NCI-H1105 treated with DMSO at 0.1 percent for 48 hours (cell line): ENCODE measurements at regions not wholly inside any gene's neighbourhood (a gene's known extent, or its start where the extent isn't known, plus 50 kb on each side); places are given as distances from the start of the nearest gene placed in this dataset.
"Not testable (repeated sequence)": the region's sequence is repeated elsewhere in the genome, so short reads cannot be mapped to it uniquely, and the experiment has no call there.

Experiments
- DNase-seq: peaks from one replicate; lab custom pipeline; 2025; lab: John Stamatoyannopoulos, UW

DNA sequence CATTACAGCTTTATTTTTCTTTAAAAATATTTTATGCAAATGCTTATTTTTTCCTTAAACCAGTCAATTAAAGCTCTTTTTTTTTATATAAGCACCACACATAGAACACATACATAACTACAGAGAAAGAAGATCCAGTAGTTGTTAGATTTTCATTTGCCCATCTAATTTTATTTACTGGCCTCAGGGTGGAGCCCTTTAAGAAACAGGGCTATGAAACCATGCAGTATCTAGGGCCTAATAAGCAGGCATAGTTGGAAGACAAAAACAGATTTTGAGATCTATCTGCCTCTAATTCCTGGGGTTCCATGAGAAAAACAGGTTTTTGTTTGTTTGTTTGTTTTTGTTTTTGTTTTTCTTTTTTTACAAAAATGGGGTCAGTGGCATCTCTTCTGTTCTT, 120.6 kb downstream of the BCHE start:
- no peak for DNase-seq

DNA sequence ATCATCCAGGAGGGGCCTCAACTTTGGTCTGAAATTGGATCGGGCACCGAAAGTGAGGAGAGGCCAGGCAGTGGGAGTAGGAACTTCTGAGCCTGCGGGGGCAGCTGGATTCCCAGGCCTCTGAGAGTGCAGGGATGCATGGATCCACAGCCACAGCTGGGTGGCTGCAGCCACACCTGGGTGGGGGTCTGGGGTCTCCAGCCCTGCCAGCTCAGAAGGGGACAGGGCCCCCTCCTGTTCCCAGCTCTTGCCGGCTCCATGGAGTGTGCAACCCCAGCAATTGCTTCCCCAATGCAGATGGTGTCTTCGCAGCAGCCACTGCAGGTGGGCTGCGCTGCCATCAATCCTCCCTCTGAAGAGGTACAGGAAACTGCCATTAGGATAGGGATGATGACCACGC, 123.7 kb downstream of the BCHE start:
- no peak for DNase-seq

DNA sequence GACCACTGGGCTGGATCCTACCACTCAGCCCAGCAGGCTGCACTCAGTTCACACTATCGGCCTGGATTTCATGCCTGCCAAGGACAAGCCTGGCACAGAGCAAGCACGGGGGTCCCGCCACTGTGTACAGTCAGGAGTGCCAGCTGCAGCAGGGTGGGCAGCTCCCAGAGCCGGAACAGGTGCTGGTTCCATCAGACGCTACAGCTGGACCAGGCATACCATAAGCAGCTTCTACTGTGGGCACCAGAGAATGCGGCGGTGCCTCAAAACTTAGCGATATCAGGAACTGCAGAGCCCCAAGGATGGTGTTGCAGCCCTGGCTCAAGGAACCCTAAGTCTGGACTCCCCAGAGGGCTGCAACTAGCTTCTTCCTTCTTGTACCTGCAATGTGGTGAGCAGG, 124.8 kb downstream of the BCHE start:
- no peak for DNase-seq

DNA sequence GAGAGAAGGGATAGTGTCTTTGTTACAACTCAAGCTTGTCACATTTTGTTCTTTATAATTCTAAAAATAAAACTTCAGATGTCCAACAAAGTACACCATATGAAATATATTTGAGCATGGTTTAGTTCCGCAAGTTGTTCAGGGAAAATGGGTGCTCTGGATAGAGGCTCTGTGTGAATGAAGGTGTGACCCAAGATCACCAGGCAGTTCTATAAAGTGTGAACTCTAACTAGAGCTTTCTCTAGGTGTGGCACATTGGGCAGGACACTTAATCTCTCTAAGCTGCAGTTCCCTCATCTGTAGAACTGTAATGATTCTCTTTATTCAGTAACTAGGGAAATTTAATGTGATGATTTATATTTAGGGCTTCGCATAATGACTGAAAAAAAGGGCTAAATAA, 139.3 kb downstream of the BCHE start:
- DNase-seq: no peak

DNA sequence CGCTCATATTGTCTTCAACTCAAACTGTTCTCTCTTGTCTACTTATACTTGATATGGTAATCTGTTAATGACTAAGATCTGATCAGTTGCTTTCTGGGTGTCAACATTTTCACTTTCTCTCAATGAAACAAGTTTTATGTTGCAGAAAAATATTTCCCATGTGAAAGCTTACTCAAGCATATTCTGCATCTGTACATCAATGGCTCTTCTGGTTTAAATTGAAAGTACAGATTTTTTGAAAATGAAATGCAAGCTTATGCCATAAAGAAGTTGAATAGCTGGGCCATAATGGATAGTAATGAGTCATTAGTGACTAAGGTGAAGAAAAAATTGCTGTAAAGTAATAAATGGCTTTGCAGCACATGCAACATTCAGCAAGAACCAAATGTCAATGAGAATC, 140.7 kb downstream of the BCHE start:
- DNase-seq: no peak

DNA sequence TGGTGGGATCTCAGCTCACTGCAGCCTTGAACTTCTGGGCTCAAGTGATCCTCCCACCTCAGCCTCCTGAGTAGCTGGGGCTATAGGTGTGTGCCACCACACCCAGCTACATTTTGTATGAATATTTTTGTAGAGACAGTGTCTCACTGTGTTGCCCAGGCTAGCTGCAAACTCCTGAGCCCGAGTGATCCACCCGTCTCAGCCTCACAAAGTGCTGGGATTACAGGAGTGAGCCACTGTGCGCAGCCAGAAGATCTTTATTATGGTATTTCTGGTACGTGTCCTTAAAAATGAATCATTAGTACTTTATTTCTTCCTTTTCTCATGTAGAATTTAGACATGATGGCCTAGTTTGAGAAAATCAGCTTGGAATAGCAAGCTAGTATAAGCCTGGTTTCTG, 153.3 kb downstream of the BCHE start:
- no peak for DNase-seq

DNA sequence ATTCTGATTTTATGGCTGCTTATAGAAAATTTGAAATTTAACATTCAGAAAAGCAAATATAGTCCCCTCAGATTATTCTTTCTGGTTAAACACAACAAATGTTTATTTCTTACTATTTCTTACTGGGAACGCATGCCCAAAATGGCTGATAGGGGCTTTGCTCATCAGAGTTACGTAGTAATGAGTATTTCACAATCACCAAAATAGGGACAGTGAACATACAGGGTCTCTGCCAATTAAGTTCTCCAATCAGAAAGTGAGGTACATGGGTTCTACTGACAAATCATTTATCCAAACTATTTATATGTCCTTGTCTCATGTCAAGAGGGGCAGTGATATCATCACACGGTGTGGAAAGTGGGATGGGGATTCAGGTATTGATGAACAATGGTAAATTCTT, 154.5 kb downstream of the BCHE start:
- DNase-seq: no peak

DNA sequence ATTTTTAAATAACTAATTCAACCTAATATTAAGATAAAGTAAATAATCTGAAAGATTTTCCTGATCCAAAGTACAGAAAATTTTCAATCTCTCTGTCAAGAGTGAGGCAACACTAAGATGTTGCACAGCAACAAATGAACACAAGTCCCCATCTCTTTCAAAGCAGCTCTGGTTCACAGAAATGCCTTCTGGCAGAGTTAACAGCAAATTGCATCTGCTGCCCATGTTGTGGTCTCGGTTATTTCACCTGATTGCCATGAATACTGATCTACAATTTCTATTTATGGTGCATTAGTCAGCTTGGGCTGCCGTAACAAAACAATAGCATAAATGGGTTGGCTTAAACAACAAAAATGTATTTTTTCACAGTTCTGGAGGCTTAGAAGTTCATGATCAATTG, 167.3 kb downstream of the BCHE start:
- no peak for DNase-seq

DNA sequence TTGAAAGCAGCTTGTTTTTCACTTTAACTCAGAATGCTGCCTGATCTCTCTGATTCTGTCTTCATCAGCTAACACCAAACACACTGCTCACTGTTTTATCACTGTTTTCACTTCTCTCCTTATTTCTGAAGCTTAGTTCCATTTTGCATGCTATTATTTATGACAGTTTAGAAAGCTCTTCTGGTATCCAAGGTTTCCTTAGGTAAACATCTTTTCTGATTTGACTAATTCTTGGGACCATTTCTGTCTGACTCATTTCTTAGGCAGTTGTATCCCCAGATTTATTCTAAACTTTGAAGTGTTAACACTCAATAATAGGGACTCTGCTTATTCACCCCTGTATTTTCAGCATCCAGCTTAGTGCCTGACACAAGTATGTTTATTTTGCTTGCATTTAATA, 167.7 kb downstream of the BCHE start:
- DNase-seq: no peak

DNA sequence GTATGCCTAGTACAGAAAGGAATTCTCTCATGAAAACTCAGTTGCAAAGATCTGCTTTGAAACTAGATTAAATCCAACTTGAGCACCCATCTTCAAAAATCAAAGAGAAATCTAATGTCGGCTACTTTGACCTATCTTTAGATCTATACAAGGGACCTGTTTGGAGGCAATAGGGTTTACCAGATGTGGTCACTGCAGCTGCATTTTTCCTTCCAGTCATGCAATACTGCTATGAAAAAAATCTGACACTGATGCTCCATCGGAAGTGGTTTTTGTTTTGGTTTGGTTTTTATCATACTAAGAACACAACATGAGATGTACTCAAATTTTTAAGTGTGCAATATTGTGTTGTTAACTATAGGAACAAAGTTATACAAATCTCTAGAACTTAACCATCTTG, 169.5 kb downstream of the BCHE start:
- DNase-seq: no peak

DNA sequence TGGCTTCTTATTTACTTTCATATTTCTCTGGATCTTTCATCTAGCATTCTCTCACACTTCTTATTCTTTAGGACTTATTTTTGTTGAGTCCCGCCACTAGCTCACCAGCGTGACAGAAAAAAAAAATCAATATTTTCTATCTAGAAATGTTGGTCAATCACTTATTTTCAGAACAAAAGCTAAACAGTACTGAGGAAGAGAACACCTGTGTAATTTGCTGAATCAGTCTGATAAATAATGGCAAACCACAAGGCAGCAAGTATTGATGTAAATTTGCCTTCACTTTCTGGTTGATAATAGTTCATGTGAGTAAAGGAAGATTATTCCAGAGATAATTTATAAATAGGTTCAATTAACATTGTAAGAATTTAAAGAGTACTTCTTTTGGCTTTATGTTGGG, 179.2 kb downstream of the BCHE start:
- DNase-seq: no peak

DNA sequence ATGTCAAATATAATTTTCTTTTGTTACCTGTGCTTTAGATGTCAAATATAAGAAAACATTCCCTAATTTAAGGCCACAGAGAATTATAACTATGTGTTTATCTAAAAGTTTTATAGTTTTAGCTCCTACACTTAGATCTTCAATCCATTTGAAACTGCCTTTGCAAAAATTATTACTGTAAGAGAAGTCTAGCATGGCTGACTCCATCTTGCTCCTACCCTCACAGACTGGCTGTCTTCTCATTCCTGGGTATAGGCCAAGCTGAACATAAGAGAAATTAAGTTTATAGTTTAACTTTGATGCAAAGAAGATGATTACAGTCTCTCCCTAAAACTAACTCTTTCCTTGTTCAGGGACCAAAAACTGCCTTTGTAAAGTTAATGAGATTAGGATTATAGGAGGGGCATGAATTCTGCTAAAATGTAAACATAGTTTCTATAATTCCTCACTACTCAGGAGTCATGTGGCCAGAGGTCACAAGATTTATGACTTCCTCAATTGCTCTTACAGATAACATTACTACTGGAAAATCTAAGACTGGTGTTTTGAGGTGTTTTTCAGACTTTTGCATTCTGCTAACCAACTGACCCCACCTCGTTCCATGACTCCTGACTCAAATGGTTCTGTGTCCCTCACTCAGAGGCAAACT, 184.0 kb downstream of the BCHE start:
- no peak for DNase-seq

DNA sequence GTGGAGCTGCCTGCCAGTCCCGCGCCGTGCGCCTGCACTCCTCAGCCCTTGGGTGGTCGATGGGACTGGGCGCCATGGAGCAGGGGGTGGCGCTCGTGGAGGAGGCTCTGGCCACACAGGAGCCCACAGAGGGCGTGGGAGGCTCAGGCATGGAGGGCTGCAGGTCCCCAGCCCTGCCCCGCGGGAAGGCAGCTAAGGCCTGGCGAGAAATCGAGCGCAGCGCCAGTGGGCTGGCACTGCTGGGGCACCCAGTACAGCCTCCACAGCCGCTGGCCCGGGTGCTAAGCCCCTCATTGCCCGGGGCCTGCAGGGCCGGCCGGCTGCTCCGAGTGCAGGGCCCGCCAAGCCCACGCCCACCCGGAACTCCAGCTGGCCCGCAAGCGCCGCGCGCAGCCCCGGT, 187.9 kb downstream of the BCHE start:
- DNase-seq: not testable (repeated sequence)

DNA sequence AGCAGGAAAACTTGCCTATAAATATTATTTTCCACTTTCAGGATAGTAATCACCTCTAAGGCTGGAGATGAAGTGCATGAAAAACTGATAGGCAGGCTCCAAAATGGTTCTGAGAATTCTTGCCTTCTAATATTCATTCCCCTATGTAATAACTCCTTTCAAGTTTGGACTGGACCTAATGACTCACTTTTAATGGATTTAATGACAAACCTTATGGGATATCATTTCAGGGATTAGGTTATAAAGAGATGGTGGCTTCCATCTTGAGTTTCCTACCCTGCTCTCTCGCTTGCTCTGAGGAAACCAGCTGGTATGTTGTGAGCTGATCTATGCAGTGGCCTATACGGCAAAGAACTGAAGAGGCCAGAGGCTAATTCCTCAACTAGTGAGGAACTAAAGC, 192.0 kb downstream of the BCHE start:
- DNase-seq: no peak

DNA sequence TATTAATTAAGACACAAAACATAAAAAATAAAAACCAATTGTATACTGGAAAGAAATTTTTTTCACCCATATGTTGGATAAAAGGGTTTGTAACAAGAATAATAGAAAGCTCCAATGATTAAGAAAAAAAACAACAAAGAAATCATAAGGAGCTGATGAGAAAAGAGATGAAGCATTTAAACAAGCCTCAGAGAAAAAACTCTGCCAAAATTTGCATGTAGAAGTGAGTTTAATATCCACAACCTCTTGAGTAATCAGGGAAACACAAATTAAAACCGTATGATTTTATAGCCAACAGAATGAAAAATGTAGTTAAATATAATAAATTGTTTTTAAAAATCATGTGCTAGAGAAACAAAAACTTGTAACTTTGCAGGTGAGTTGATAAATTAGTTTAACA, 192.9 kb downstream of the BCHE start:
- no peak for DNase-seq

DNA sequence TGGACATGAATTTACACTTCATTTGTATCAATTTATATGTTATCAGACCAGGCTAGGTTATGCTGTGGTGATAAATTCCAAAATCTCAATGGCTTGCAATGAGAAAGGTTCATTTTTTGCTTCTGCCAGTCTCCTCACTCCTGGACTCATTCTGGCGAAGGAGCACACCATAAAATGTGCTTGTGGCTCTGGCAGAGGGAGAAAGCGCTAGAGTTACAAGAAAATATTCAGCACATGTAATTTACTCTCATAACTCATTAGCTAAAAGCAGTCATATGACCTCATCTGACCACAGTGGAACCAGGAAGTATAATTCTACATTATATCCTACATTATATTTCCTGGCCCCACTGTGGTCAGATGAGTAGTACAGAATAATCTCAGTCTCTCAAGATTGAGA, 193.8 kb downstream of the BCHE start:
- no peak for DNase-seq

DNA sequence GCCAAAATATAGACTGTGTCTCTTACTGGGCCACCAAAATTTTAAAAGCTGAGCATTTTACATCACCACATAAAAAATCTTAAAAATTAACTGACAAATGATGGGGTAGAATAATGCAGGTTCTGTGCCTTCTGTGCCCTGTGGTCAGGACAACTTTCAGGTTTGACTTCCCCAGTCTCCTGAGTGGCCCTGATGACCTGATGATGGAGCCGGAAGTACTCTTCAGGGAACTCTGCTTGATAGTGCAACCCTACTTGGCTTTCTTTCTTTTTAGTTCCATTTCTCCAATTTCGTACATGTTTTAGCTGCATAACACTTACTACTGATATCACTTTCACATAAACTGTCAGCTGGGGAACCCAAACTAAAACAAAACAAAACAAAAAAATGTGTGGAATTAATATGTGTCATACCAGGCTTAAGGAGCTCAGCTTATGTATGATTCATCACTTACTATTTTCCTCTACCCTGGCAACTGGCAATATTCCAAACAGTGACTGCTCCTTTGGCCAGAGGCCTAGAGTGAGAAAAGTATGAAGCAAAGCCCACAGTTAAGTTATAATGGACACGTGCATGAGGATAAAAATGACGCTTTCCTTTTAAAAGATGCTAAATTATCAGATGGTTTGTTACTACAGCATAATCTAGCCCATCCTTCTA, 194.3 kb downstream of the BCHE start:
- DNase-seq: peak; percentile 79

DNA sequence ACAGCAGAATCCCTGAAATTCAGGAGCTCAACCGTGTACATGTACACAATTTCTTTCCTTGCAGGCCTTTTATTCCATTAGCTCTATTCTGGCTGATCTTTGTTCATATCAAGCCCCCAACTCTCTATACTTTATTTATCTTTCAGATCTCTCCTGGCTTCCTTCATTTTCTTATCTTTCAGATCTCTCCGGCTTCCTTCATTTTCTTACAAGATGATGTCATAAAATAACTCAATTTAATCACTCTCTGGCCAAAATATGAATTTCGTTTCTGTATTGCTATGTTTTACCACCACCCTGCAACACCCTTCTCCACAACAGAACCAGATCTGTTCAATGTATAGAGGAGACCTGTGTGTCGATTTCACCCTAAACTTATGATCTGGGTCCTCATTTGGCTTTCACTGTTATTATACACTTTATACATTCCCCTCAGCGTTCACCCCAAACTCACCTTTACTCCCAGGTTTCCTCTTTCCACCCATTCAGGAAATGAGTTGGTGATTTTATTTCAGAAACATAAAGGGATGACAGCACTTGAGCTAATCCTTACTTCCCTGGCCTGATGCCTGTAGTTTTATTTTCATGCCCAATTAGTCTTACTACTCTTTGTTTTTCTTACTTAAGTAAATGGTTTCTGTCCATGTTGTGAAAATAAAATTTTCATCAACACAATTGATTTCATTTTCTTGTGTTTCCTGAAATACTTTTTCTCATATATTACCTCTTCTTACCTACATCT, 195.5 kb downstream of the BCHE start:
- DNase-seq: peak; percentile 13

DNA sequence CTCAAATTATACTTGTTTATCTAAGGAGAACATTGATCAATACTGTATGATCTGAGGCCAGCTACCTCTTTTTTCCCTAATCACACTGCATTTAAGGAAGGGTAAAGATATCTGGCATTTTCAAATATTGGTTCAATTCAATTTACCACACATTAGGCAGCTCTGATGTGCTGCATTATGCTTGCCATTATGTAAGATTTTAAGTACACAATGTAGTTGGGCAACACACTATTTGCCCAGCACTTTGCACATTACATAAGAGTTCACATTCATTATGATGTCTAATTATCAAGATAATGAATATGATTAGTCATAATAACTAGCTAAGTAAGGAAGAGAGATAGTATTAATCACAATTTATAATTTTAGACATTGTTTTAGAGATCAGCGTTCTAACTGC, 196.3 kb downstream of the BCHE start:
- DNase-seq: peak; percentile 48

DNA sequence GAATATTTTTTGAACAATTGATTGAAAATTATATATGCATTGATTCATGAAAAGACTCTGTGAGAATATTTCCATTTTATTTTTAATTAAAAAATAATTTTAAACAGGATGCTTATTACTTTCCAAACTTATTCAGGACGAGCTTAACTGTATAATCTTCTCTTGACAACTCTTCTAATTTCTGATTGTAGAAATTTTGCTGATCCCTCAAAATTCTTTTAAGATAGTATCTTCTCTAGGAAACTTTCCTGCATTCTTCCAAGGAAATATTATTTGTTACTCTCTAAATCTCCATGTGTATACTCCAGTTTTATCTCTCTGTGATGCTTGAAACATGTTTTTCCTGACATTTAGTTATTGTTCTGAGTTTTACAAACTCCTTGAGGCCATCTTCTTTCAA, 197.2 kb downstream of the BCHE start:
- no peak for DNase-seq

DNA sequence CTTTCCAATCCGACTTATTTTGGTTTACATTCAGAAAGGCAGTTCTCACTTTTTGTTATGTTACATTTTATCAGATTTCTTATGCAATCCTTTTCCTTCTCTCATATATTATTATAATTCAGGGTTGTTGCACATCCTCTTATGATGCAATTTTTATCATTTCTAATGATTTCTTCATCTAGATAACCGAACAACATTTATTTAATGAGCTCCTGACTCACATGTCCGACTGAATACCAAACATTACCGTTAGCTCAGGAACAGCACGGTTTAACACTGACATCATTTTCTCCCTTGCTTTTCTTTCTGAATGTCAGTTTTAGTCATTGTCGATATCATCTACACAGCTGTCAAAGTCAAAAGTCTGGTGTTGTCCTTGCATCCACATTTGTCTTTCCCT, 199.2 kb downstream of the BCHE start:
- DNase-seq: no peak

DNA sequence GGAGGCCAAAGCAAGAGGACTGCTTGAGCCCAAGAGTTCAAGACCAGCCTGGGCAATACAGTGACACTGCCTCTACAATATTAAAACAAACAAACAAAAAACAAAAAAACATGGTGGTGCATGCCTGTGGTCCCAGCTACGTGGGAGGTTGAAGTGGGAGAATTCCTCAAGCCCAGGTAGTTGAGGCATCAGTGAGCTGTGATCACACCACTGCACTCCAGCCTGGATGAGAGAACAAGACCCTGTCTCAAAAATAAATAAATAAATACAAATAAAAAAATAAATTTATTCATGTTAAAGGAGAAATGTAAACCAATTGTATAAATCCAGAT, 200.6 kb downstream of the BCHE start:
- DNase-seq: no peak

DNA sequence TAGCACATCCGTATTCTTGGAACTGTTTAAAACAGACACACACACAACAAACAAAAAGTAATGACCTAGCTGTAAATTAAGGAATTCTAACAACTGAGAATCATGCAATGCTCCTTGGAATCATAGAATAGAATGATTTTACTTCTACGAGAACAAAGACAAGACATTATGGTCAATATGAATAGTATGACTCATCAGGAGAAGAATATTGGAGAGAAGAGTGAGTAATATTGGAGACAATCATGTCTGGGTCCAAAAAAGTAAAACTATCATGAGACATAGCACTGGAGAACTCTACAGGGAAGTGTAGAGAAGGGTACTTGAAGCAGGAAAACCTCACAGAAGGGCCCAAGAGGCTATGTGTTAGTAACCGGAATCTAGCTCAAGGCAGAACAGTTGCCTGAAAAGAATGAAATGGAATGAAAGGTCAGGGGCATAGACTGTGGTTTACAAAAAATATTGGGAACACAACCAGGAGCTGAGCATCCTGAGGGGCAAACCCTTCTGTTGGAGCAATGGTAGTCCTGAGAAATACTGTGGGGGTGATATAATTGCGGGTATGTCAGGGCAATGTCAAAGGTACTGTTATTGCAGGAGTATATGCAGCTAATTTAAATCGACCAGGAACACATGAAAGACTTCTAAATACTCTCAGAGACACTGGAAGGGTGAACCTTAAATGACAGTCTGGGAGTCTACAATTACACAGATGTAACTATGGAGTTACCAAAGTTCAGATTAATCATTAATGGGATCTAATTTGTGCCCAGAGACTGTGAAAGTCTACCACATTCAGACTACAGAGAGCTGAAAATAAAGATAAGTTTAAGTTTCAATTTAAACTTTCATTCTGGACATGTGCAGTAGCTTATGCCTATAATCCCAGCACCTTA, 201.2 kb downstream of the BCHE start:
- DNase-seq: no peak
